GDM1 (cell line): ENCODE measurements at regions not wholly inside any gene's neighbourhood (a gene's known extent, or its start where the extent isn't known, plus 50 kb on each side); places are given as distances from the start of the nearest gene placed in this dataset.
"Not testable (repeated sequence)": the region's sequence is repeated elsewhere in the genome, so short reads cannot be mapped to it uniquely, and the experiment has no call there.

Experiments used
- DNase-seq: peaks from one replicate; lab custom pipeline; 2025; lab: John Stamatoyannopoulos, UW

DNA sequence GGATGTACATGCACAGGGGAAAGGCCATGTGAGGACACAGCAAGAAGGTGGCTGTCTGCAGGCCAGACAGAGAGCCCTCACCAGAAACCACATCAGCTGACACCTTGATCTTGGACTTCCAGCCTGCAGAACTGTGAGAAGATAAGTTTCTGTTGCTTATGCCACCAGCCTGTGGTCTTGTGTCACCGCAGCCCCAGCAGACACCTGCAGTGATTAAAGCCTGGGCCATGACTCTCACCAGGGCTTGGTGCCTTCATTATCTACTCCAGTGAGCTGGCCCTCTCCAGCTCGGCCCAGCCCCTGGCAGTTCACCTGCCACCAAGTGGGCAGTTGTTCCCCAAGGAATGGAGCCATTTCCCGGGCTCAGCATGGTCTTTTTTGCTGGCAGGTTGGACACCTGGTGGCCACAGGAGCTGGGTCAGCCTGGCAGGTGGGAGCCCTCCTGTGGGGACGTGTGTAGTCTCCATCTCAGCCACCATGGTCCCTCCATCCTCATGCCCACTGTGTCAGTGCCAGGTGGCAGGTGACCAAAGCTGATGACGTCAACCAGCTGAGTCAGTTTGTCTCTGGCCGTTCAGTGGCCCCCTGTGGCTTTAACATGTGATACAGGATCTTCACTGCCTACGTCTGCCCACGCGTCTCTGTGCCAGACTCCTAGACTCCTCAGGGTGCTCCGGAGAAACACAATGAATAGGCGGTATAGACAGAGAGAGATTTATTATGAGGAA, 99.9 kb upstream of the PPP1R26 start:
- no peak for DNase-seq

DNA sequence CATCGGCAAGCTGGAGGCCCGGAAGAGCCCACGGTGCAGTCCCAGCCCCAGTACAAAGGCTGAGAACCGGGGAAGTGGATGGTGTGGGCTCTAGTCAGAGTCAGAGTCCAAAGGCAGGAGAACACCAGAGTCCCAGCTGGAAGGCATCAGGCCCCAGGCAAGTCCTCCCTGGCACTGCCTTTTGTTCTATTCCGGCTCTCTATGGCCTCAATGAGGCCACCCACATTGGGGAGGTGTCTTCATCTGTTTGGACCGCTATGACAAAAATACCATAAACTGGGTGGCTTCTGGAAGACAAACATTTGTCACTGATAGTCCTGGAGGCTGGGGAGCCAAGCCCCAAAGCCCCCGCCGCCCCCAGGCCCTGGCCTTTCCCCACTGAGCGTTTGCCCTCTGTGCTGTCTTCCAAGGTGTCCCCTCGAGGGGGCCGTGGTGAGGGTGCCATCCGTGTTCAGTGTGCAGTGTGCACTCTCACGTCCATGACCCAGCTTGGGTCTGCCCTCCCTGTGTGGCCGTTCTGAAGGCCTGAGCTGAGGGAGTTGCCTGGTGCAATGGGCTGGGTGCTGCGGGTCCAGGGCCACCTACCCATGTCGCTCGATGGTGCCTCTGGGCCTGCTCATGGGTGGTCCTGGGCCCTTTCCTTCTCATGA, 99.1 kb upstream of the PPP1R26 start:
- no peak for DNase-seq

DNA sequence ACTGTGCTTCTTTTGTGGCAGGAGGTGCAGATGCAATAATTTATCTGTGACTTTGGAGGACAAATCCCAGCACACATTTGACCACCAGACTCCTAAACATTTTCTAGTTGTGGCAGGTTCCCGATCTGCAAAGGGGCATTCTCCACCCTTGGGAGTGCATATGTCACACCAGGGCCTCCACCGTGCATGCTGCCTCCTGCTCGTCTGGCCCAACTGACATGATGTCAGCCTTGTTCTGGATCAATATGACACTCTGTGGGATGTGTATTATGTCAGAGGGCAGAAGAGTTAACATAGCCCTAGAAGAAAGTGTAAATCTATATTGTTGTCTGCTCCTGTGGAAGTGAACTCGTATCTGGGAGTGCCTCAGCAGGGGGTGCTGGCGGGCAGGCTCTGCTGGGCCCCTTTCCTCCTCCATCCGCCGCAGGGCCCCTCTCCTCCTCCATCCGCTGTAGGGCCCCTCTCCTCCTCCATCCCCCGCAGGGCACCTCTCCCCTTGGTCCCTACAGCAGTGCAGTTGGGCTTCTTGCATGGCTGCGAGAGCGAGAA, 97.7 kb upstream of the PPP1R26 start:
- no peak for DNase-seq

DNA sequence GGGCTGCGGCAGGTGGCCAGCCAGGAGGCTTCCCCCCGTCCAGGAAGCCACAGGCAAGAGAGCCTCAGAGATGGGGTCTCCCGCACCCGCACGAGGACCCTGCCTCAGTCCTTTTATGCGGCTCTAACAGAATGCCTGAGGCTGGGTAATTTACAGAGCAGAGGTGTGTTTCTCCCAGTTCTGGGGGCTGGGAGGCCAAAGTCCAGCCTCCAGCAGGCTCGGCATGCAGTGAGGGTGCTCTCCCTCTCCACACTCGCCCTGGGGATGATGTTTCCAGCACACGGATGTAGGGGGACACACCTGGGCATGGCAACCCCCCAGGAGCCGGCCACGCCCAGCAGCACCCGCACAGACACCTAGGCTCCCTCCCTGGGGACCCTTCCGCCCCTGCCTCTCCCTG, 95.4 kb upstream of the PPP1R26 start:
- no peak for DNase-seq

DNA sequence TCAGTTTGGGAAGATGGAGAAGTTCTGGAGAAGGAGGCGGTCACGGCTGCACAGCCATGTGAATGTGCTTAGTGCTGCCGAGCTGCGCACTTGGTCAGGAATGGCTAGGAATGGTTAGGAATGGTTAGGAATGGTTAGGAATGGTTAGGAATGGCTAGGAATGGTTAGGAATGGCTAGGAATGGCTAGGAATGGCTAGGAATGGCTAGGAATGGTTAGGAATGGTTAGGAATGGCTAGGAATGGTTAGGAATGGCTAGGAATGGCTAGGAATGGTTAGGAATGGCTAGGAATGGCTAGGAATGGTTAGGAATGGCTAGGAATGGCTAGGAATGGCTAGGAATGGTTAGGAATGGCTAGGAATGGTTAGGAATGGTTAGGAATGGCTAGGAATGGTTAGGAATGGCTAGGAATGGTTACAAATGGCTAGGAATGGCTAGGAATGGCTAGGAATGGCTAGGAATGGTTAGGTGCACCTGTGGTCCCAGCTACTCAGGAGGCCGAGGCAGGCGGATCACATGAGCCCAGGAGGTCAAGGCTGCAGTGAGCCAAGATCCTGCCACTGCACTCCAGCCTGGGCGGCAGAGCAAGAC, 94.7 kb upstream of the PPP1R26 start:
- DNase-seq, result not testable (repeated sequence)

DNA sequence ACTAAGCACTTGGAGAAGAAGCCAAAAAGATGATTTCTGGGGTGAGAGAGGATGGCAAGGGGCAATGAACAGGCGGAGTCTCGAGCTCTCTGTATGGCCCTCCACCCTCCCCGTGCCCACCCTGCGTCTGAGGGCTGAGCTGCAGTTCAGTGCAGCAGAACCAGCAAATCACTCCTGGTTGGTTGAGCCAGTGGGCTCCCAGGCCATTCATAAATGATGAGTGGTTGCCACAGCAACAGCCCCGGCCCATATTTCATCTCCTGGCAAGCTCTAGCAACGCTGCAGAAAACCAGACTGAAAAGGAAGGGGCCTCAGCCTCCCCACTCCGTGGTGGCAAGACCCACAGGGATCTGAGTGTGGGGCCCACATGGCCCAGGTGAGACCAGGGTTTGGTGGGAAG, 93.8 kb upstream of the PPP1R26 start:
- DNase-seq, result no peak

DNA sequence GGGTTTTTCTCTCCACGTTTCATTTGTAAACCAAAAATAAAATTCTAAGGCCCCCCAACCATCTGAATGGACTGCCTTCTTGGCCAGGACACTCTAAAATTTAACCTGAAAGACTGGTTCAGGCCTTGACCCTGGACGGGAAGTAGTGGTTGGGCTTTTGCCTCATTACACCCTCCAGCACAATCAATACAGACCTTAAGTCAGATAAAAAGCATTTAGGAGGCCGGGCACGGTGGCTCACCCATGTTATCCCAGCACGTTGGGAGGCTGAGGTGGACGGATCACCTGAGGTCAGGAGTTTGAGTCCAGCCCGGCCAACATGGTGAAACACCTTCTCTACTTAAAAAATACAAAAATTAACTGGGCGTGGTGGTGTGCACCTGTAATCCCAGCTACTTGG, 91.6 kb upstream of the PPP1R26 start:
- DNase-seq, result no peak

DNA sequence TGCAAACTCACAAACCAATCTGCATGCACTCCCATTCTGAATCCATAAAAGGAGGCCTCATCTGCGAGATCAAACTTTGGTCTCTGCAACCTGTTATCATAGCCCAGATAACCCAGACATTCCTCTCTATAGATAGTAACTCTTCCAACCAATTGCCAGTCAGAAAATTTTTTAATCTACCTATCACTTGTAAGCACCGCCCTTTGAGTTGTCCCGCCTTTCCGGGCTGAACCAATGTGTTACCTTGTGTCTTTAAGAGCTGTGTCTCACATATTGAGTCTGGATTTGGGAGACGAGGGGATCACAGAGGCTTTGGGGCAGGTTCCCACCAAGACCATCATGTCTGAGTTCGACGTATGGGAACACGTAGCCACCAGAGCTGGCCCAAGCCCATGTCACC, 91.1 kb upstream of the PPP1R26 start:
- no peak for DNase-seq

DNA sequence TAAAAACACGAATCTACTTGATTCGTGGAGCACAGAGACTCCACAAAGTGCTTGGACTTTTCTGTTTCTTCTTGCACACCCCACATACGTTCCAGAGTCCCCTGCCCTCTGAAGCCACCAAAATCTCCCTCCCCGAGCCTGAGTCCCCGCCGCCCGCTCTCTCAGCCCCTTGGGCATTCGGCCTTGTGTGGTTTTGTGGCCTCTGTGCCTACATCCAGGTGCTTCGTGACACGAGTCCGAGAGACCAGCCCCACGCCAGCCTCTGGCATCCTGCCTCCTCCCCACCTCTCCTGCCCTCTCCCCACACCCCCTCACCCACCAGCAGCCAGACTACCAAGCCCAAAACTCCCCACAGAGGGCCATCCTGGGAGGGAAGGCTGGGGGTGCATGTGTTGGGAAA, 87.8 kb upstream of the PPP1R26 start:
- DNase-seq, result no peak

DNA sequence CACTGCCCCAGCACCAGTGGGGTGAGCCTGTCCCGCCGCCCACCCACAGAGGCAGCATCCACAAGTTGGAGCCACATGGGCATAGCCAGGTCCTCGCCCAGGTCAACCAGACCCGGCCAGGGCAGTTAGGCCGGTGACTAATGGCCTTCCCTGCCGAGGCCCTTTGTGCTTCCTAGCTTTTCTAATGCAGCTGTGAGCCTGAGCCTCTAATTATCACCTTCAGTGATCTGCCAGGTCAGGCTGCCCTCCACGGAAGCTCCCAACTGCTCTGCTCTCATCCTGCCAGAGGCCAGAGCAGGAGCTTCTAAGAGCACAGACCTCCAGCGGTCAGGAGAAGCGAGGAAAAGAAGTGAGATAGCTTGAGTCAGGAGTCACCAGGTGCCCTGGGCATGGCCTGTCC, 87.1 kb upstream of the PPP1R26 start:
- no peak for DNase-seq

DNA sequence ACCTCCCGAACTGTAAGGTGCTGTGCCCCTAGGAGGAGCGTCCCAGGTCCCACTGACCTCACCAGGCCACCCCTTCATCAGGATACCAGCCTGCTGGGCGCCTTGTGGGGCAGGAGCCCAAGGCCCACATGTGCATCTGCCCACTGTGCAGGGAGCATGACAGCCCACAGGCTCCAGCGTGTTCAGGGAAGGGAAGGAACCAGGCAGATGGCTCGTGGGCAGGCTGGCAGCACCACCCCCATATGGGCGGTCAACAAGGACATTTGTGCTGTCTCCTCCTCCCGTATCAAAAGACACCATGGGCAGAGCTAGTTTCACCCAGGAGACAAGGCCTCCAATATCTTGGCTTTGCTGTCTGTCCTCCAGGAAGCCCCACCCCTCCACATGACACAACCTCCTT, 85.5 kb upstream of the PPP1R26 start:
- DNase-seq, result no peak

DNA sequence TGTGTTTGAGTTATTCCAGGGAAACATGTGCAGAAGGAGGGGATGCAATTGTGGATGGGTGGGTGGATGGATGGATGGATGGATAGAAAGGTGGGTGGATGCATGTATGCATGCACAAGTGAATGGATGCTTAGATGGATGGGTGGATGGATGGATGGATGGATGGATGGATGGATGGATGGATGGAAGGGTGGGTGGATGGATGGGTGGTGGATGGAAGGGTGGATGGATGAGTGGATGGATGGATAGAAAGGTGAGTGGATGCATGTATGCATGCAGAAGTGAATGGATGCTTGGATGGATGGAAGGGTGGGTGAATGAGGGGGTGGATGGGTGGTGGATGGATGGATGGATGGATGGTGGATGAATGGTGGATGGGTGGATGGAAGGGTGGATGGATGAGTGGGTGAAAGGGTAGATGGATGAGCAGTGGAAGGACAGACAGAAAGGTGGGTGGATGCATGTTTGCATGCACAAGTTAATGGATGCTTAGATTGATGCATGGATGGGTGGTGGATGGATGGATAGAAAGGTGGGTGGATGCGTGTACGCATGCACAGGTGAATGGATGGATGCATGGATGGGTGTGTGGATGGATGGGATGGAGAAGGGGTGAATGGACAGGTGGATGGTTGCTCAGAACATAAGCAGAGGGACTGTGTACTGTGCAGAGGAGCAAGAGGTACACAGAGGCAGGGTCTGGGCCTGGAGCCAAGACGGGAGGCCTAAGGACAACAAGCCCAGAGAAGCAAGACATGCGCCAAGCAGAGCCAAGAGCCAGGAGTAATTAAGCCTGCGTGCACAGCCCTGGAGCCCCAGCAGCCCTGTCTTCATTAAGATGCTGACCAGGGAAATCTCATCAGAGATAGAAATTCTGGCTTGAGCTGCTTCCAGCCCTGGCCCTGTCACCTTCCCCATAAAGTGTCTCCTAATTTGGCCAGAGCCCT, 84.6 kb upstream of the PPP1R26 start:
- DNase-seq, result no peak

DNA sequence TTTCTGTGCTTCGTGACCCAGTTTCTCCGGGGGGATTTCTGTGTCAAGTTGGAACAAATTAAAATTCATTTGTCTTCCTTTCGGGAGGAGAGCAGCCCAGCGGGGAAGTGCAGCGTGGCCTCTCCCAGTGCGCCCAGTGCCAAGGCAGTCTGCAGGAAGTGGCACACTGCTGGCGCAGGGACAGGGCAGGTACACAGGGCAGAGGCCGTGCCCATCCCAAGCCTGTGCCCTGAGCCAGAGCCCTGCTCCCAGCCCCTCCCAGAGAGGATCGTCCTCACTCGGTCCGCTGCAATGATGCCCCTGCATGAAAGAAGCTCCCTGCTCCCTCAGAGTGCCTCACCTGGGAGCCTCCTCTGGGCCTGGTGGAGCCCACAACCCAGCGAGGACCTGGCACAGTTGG, 82.4 kb upstream of the PPP1R26 start:
- no peak for DNase-seq

DNA sequence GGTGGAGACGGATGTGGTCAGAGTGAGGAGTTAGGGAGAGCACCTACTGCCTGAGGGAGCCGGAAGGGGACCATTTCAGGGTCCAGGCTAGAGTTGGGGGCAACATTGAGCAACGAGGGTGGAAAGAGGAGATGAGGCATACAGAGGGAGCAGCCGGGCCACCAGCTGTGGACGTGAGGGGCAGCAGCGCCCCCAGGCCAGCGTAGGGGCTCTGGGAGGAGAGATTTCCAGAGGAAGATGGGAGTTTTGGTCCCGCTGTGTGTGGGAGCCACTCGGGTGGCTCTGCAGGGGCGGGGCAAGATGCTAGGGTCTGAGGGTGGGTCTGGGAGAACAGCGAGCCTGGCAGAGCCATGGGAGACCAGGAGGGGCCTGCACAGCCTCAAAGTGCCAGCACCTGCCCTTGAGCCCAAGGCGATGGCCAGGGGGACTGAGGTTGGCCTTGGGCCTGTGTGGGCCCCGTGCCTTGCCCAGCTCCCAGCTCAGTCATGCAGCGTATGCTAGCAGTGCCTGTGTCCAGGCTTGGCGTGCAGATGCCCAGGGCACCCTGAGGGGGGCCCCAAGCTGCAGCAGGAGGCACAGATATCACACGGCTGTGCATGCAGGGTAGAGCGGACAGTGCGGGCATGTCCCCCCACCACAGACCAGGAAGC, 80.5 kb upstream of the PPP1R26 start:
- no peak for DNase-seq

DNA sequence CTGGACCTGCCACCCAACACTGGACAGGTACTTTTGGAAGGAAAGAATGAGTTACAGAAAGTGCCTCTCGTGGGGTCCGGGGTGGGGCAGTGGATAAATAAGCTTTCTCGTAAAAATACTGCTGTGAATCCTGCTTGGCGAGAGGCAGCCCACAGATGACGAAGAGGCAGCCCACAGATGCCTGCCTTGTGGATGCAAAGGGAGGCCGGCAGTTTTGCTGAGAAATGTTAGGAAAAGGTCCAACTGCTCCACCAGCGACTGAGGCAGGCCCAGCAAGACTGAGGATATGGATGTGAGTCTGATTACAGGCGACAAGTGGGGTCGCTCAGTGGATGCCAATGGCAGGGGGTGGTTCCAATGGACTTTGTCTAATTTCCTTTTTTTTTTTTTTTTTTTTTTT, 79.1 kb upstream of the PPP1R26 start:
- no peak for DNase-seq

DNA sequence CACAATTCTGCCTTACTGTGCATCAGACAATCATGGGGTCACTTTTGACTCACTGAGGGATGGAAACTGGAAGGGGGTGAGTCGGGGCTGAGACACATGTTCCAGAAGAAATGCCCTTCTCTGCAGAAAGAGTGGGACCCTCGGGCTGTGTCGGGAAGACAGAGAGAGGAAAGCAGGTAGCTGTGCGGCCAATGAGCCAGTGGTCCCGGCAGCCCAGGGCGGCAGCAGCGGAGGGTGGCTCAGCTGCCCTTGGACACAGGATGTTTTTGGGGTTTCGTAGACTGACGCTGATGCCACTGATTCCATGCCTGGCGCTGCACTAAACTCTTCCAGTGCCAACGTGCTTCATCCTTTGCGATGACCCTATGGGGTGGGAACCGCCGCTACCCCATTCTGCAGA, 78.4 kb upstream of the PPP1R26 start:
- DNase-seq, result no peak

DNA sequence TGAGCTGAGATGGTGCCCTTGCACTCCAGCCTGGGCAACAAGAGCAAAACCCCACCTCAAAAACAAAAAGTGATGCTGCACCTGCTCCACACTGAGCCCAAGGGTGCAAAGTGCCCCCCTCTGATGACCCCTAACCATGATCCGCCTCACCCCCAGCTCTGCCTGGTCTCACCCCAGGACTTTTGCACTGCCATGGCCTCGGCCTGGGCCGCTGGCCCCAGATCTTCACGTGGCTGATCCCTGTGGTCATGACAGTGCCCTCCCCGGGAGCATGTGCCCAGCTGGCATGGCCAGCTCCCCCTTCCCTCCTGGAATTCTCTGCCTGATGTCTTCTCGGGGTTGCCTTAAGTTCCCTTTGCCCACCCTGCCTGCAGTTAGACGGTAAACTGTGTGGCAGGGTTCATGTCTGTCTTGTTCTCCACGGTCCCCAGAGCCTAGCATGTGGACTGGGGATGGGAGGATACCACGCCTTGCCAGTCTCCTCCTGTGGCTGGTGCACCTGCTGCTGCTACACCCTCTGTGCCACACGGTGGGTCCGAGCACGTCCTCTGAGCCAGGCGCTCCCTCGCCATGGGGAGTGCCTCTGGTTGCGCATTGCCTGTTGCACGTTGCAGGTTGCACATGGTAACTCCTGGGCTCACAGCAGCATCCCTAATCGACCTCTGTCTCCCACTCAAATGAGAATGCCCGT, 77.4 kb upstream of the PPP1R26 start:
- no peak for DNase-seq

DNA sequence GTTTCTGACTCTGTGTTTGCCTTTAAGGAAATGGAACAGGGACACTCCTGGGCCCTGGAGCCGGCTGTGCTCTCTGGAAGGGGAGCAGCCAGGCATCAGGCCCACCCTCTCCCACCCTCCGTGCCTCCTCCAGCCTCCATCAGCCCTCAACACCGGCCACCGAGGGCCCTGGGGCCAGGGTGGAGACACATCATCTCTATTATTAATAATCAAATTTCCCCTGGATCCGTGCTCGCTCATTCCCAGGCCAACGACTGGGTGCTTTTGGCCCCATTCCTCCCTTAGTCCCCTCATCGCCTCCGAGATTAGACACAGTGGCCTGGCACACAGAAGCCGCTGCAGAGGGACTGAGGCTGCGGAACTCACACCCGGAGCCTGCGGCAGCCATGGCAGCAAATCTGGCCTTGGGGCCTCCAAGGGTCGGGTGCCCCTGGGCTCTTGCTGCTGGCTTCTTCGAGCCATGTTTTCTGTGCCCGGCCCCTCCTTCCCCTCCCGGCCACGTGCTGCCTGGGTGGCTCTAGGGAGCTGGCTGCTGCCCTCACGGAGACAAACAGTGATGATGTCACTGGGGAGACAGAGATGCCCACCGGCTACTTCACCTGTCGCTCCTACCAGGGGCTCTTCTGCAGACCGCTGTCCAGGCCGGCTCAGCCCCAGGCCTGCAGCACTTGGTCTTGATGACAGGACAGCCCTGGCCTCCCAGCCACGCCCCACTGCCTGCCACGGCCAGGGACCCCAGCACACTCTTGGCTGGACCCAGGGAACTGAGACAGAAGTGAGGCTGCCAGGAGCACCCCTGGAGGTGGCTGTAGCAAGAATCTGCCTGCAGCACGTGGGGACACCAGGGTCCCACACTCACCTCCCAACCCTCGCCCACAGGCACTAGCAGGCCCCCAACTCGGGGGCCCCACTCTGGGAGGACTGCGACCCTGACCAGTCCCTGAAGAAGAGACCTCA, 76.6 kb upstream of the PPP1R26 start:
- no peak for DNase-seq

DNA sequence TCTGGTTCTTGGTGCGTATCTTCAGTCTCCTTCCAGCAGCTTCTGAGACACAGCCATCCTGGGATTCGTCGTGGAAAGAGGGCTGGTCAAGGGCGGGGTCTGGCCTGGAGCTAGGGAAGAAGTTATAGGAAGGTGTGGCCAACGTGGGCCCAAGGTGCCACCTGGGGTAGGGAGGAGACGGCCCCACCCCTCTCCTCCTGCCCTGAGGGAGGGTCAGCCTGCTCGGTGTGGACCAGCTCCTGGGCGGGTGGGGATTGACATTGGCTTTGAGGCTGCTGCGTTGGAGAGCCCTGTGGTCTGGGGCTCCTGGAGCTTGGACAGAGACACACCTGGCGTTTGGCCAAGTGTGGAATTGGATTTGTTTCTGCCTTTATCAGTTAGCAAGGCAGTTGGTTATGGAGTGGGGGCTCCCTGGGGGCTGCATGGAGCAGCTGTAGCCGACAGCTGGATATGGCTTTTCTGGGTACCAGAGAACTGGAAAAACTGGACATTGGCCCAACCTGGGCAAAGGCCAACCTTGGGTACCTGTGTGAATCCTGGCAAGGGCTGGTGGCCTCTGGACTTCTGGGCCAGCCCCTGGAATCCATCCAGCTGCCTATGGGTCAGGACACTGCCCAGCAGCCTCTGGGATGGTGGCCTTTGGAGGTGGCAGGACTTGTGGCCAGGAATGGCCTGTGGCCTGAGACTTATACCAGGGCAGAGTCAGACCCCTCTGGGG, 75.7 kb upstream of the PPP1R26 start:
- no peak for DNase-seq
